PC-3 (cell line): ENCODE measurements at regions not wholly inside any gene's neighbourhood (a gene's known extent, or its start where the extent isn't known, plus 50 kb on each side); places are given as distances from the start of the nearest gene placed in this dataset.

Source experiments
- ATAC-seq: fragments of 200-7000 bp; cut with Tn5 transposase; 2 replicates; pipeline ENCODE4 v1.9.1; 2020; ENCODE audit warnings: mild to moderate bottlenecking, moderate library complexity
- BruUV-seq: library from RNA; stranded (reverse); fragments of 400-500 nt; replicated peaks from 2 replicates; lab custom pipeline; 2021; lab: Mats Ljungman, UMichigan
- CTCF ChIA-PET: fragments of 300-600 bp; sonication (Branson Sonifier 250); formaldehyde crosslinking; loops from one replicate; lab custom pipeline; 2022; ENCODE audit warnings: antibody characterized with exemption; lab: Charles Lee
- POLR2A ChIA-PET: fragments of 300-600 bp; sonication (Branson Sonifier 250); formaldehyde crosslinking; loops from one replicate; lab custom pipeline; 2022; ENCODE audit warnings: antibody characterized with exemption; ENCODE audit not compliant: unreplicated experiment; lab: Charles Lee
- DNase-seq: peaks from one replicate; pipeline ENCODE4 v3.0.0-alpha.2; 2015
- H2AFZ ChIP-seq: fragments of 300-600 bp; sonication (generic); 2 replicates; pipeline ENCODE4 v1.6.0; 2016; ENCODE audit warnings: antibody characterized with exemption, low read length
- H3F3A ChIP-seq: fragments of 300-600 bp; sonication (generic); one replicate; pipeline ENCODE4 v1.6.0; 2017; ENCODE audit warnings: antibody characterized with exemption, low read length, control low read depth, mild to moderate bottlenecking; ENCODE audit not compliant: unreplicated experiment
- H3K27ac ChIP-seq: fragments of 300-600 bp; sonication (generic); 2 replicates; pipeline ENCODE4 v1.5.1; 2016; ENCODE audit warnings: mild to moderate bottlenecking, low read length
- H3K27me3 ChIP-seq: fragments of 300-600 bp; sonication (generic); 2 replicates; pipeline ENCODE4 v1.6.1; 2016; ENCODE audit warnings: low read length, mixed read lengths
- H3K36me3 ChIP-seq: fragments of 300-600 bp; sonication (generic); 2 replicates; pipeline ENCODE4 v1.6.1; 2016; ENCODE audit warnings: low read depth, mixed run types, low read length, mixed read lengths
- H3K4me1 ChIP-seq: fragments of 300-600 bp; sonication (generic); 2 replicates; pipeline ENCODE4 v1.5.1; 2016; ENCODE audit warnings: low read length; ENCODE audit not compliant: insufficient read depth
- H3K4me2 ChIP-seq: fragments of 300-600 bp; sonication (generic); 2 replicates; pipeline ENCODE4 v1.6.0; 2016; ENCODE audit warnings: low read length
- H3K4me3 ChIP-seq: fragments of 300-600 bp; sonication (generic); 2 replicates; pipeline ENCODE4 v1.5.1; 2016; ENCODE audit warnings: mild to moderate bottlenecking, low read length, mixed read lengths
- H3K79me2 ChIP-seq: fragments of 300-600 bp; sonication (generic); 2 replicates; pipeline ENCODE4 v1.6.1; 2017; ENCODE audit warnings: low read length, mixed read lengths
- H3K9ac ChIP-seq: fragments of 300-600 bp; sonication (generic); 2 replicates; pipeline ENCODE4 v1.6.0; 2016; ENCODE audit warnings: mild to moderate bottlenecking, low read length
- H3K9me2 ChIP-seq: fragments of 300-600 bp; sonication (generic); replicated peaks from 2 replicates; pipeline ENCODE4 v1.6.1; 2016; ENCODE audit warnings: mixed run types, low read length, mixed read lengths
- H3K9me3 ChIP-seq: fragments of 300-600 bp; sonication (generic); 2 replicates; pipeline ENCODE4 v1.6.1; 2016; ENCODE audit warnings: low read length, mixed read lengths
- H4K20me1 ChIP-seq: fragments of 300-600 bp; sonication (generic); 2 replicates; pipeline ENCODE4 v1.6.1; 2016; ENCODE audit warnings: low read length, mixed read lengths
- EZH2 ChIP-seq: fragments of 300-600 bp; sonication (generic); IDR thresholded peaks from one replicate; pipeline ENCODE4 v1.6.1; 2017; ENCODE audit warnings: antibody characterized with exemption, mild to moderate bottlenecking, low read length; ENCODE audit not compliant: unreplicated experiment
- EZH2phosphoT487 ChIP-seq: fragments of 300-600 bp; sonication (generic); IDR thresholded peaks from 2 replicates; pipeline ENCODE4 v1.6.1; 2018; ENCODE audit warnings: mild to moderate bottlenecking, antibody characterized with exemption, low read length, borderline replicate concordance
- intact Hi-C: fragments of 100-400 bp; cut with micrococcal nuclease; formaldehyde crosslinking; loops from 2 replicates; pipeline ENCODE4 v1.9.0; 2023
- TF ChIP-seq, protein P1 (sequence below): fragments of 300-600 bp; sonication (generic); conservative IDR thresholded peaks from 2 replicates; pipeline ENCODE4 v1.5.1; 2017; ENCODE audit warnings: antibody characterized with exemption, low read depth, mild to moderate bottlenecking, low read length

DNA sequence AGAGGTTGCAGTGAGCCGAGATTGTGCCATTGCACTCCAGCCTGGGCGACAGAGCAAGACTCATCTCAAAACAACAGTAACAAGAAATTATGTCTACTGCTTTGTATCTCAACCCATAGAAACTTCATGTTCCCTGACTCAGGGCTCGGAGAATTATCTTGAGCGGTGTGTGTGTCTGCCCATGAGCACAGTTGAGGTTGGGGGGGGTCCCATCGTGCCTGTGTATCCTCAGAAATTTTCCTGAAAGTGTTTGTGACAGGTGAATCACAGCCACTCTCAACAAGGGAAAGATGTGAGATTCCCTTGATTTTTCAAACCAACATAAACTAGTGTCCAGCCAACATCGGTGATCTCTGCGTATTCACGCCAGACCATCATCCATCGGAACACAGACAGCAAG, 319.1 kb downstream of the ASMT start:
- Histone ChIP-seq H3K27me3 (no peaks in the 10 kb centered on the region), H3K9ac (no peak overlapping the region), H3K4me3 (no peak overlapping the region), H3K4me1 (peaks cover 5% of the 10 kb centered on the region), H3K9me2 (no peaks in the 10 kb centered on the region), H4K20me1 (no peaks in the 10 kb centered on the region), H3K27ac (no peak overlapping the region), H3K36me3 (no peaks in the 10 kb centered on the region), H3K9me3 (no peaks in the 10 kb centered on the region), H3F3A (no peaks in the 10 kb centered on the region), H3K79me2 (no peaks in the 10 kb centered on the region), H3K4me2 (no peak overlapping the region), H2AFZ (no peak overlapping the region)
- TF ChIP-seq, protein P1, sequence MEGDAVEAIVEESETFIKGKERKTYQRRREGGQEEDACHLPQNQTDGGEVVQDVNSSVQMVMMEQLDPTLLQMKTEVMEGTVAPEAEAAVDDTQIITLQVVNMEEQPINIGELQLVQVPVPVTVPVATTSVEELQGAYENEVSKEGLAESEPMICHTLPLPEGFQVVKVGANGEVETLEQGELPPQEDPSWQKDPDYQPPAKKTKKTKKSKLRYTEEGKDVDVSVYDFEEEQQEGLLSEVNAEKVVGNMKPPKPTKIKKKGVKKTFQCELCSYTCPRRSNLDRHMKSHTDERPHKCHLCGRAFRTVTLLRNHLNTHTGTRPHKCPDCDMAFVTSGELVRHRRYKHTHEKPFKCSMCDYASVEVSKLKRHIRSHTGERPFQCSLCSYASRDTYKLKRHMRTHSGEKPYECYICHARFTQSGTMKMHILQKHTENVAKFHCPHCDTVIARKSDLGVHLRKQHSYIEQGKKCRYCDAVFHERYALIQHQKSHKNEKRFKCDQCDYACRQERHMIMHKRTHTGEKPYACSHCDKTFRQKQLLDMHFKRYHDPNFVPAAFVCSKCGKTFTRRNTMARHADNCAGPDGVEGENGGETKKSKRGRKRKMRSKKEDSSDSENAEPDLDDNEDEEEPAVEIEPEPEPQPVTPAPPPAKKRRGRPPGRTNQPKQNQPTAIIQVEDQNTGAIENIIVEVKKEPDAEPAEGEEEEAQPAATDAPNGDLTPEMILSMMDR = no peak
- TF ChIP-seq EZH2 = no peak
- no peak for TF ChIP-seq EZH2phosphoT487
- ATAC-seq = no peak
- POLR2A ChIA-PET = no interaction called here
- CTCF ChIA-PET = no interaction called here
- no TSS peak for BruUV-seq
- intact Hi-C loops = no loop called here
- DNase-seq = no peak

DNA sequence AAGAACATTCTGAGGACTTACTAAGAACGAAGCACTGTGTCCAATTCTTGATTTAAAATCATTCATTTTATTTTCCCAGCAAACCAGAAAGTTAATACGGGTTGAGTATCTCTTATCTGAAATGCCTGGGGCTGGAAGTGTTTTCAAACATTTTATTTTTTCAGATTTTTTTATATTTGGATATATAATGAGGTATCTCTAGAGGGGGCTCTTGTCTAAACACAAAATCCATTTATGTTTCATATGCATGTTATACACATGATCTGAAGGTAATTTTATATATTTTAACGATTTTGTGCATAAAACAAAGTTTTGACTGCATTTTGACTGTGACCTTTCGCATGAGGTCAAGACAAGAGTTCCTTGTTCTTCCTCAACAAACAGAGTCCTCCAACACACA, 320.9 kb downstream of the ASMT start:
- DNase-seq (no peak), ATAC-seq (no peak)
- no peak overlapping the region for H3K4me3 ChIP-seq
- H3K4me2 ChIP-seq = no peak overlapping the region
- H2AFZ ChIP-seq = no peak overlapping the region
- H3K27me3 ChIP-seq = no peaks in the 10 kb centered on the region
- POLR2A ChIA-PET = no interaction called here
- H3K27ac ChIP-seq = no peak overlapping the region
- TF ChIP-seq EZH2phosphoT487 (no peak), EZH2 (no peak)
- TF ChIP-seq, protein P1 = 0 out of 2 replicates have a peak, but pooled peaks have one; percentile 12
- no peaks in the 10 kb centered on the region for H3F3A ChIP-seq
- peaks cover 5% of the 10 kb centered on the region for H3K4me1 ChIP-seq
- H3K9ac ChIP-seq = no peak overlapping the region
- CTCF ChIA-PET = no interaction called here
- no peaks in the 10 kb centered on the region for H3K79me2 ChIP-seq
- intact Hi-C loops = no loop called here
- BruUV-seq = no TSS peak
- no peaks in the 10 kb centered on the region for H4K20me1 ChIP-seq
- H3K9me2 ChIP-seq = no peaks in the 10 kb centered on the region
- H3K9me3 ChIP-seq = no peaks in the 10 kb centered on the region
- H3K36me3 ChIP-seq = no peaks in the 10 kb centered on the region

DNA sequence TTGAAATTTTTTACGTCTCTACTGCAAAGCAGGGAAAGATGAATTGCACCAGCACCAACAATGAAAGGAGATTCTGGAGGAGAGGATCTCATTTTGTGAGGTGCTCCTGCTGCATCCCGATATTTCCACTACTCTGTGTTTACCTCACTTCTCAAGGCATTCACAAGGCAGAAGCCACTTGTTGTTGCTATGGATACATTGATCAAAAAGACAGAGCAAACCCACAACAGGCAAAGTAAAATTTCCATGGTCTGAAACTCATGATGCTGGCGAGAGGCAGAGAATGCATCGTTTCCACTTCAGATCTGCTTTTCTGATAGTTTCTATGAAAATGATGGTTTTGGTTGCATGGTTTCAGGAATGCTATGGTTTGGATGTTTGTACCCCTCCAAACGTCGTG, 323.3 kb downstream of the ASMT start:
- Histone ChIP-seq H3K9ac (no peak overlapping the region), H3K4me3 (no peak overlapping the region), H3K79me2 (no peaks in the 10 kb centered on the region), H2AFZ (no peak overlapping the region), H3K27me3 (no peaks in the 10 kb centered on the region), H3K36me3 (no peaks in the 10 kb centered on the region), H3K9me3 (no peaks in the 10 kb centered on the region), H3K4me2 (no peak overlapping the region), H3F3A (no peaks in the 10 kb centered on the region), H3K27ac (no peak overlapping the region), H3K4me1 (no peaks in the 10 kb centered on the region), H3K9me2 (no peaks in the 10 kb centered on the region), H4K20me1 (no peaks in the 10 kb centered on the region)
- no TSS peak for BruUV-seq
- intact Hi-C loops = no loop called here
- DNase-seq (no peak), ATAC-seq (no peak)
- ChIA-PET CTCF (no interaction called here), POLR2A (no interaction called here)
- TF ChIP-seq, protein P1 = no peak
- no peak for TF ChIP-seq EZH2phosphoT487
- no peak for TF ChIP-seq EZH2
